SK-N-MC (cell line): ENCODE measurements at regions not wholly inside any gene's neighbourhood (a gene's known extent, or its start where the extent isn't known, plus 50 kb on each side); places are given as distances from the start of the nearest gene placed in this dataset.

Source experiments
- EZH2 ChIP-seq: fragments of 200-600 bp; sonication (generic); IDR thresholded peaks from one replicate; pipeline ENCODE4 v1.6.1; 2017; ENCODE audit warnings: antibody characterized with exemption
- FOXP2 ChIP-seq: optimal IDR thresholded peaks from 2 replicates; pipeline ENCODE3; 2011; ENCODE audit warnings: mild to moderate bottlenecking, moderate library complexity; ENCODE audit not compliant: insufficient read depth; ENCODE audit errors: extremely low read length, control extremely low read depth
- POLR2AphosphoS5 ChIP-seq: IDR thresholded peaks from 2 replicates; pipeline ENCODE4 v1.6.1; 2012; ENCODE audit warnings: mild to moderate bottlenecking, low read depth, low read length, borderline replicate concordance

DNA sequence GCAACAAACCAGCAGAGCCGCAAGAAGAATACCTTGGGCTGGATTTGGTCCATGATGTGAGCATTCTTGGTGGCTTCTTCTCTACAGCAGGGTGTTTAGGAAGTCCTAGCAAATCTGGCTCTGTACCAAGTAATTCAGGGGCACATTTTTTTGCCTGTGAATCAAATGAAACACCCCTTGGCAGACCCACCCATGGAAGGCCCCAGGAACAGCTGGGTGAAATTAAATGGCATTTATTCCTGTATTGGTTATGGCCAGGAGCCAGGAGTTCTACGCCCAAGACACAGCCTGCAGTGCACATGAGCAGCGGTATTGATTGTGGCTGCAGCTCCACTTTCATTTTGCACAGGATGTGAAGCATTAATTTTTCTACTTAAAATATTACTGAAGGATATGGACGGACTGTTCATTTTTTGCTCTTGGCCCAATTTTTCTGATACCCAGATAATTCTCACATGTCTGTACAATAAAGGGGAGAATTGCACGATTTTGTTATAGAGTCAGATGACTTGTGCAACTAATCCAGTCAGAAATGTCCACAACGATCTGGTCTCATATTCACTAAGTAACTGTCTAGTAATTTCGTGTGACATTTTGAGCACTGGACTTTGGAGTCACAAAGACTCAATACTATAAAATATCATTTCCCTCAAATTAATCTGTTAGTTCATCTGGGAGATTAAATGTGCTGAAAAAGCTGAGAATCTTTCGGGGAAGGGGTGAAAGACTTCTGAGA, 120.7 kb upstream of the APC start:
- TF ChIP-seq EZH2 (no peak), POLR2AphosphoS5 (no peak), FOXP2 (no peak)
